Tongue (tissue), 1 donor: ENCODE measurements at regions not wholly inside any gene's neighbourhood (a gene's known extent, or its start where the extent isn't known, plus 50 kb on each side); places are given as distances from the start of the nearest gene placed in this dataset.

Source experiments
- DNase-seq: peaks from one replicate; pipeline ENCODE4 v3.0.0-alpha.2; 2015

GRCh38 chr14:73800970-73801515, 50.6 kb upstream of the PTGR2 start:
- DNase-seq, result peak; percentile 30

GRCh38 chr14:73797543-73798265, 53.9 kb upstream of the PTGR2 start:
- DNase-seq, result no peak

DNA sequence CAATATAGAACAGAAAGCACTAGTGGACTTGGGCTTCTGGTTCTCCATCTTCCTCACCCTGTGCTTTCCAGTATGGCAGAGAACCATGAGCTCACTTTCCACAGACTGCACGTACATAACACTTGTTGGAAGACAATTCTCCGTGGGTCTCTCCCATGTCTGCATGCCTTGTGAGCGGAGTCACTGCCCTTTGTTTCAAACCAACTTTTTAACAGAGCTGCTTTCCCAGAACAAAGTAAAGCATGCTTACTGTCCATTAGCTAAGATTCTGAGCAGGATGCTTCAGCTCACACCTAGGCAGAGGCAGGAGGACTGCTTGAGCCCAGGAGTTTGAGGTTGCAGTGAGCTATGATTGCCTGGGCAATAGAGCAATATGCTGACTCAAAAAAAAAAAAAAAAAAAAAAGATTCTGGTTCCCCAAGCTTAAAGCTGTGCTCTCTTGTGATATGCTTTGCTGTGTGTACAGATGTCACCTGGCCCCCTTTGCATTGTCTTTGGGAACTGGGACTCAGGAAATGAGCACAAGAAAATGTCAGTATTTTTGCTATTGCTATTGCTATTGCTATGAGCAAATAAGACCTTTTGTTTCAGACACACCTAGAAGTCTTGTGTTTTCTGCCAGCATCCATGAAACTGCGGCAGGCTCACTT, 54.6 kb upstream of the PTGR2 start:
- DNase-seq, result no peak

GRCh38 chr14:73796415-73796814, 55.2 kb upstream of the PTGR2 start:
- no peak for DNase-seq

DNA sequence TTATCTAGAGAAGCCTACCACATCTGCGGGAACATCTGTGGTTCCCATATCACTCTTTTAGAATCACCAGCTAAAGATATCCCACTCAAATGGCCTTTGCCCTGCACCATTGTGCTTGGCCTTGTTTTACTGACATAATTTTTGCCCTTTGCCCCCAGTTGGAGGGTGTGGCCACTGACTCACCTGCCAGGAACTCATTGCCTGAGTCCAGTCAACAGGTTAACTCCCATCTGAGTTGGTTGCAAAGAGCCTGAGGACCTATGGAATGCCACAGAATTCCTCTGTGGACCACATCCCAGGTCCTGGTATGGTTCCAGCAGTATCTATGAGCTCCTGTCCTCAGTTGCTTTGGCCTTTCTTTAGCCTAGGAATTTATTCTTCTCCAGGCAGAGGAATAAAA, 55.7 kb upstream of the PTGR2 start:
- no peak for DNase-seq

- no peak for DNase-seq
Measured at GRCh38 chr14:73795466-73795865, 56.2 kb upstream of the PTGR2 start.

- no peak for DNase-seq
Measured at GRCh38 chr14:73794146-73794545, 57.5 kb upstream of the PTGR2 start.

GRCh38 chr14:73792481-73792880, 59.1 kb upstream of the PTGR2 start:
- no peak for DNase-seq

- peak; percentile 98 for DNase-seq
Measured at GRCh38 chr14:73789989-73790581, 61.5 kb upstream of the PTGR2 start.

DNA sequence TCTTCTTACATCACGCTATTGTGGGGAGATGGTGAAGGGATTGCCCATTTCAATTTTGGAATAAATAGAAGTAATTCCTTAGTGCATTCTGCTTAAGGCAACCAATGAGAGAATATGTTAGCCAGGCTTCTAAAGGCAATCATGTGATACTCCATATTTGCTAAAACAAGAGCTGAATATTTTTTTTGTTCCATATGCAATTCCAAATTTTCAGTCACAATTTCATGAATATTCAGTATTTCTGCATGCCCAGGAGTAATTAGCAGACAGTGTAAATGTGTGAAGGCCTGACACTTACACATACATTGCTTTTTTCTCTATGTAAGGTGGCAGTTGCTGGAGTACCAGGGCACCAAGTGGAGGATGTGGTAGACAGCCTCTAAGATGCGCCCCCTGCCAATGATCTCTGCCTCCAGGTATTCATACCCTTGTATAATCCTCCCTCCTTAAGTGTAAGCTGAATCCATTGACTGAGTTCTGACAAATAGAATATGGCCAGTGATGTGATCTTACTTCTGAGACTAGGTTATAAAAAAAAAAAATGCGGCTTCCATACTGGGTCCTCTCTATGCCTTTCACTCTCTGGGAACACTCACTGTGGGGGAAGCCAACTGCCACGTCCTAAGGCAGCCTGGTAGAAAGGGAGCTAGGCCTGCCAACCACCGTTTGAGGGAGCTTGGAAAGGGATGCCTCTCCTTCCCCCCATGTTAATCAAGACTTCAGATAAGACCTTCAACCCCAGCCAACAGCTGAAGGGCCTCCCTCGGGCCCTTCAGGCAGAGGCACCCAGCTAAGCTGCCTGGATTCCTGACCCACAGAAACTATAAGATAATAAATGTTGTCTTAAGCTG, 62.7 kb upstream of the PTGR2 start:
- DNase-seq, result peak; percentile 35

DNA sequence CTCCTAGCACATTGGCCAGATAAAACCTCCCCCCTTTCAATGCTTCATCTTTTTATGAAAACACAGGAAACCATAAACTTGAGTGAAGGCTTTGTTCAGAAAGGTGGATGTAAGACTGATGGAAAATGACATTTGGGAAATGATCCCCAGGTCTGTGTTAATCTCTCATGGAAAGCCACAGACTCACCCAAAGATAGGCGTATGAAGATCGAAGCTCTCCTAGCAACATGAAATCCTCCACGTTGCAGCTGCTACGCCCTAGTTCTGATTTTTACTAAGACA, 63.4 kb upstream of the PTGR2 start:
- no peak for DNase-seq

DNA sequence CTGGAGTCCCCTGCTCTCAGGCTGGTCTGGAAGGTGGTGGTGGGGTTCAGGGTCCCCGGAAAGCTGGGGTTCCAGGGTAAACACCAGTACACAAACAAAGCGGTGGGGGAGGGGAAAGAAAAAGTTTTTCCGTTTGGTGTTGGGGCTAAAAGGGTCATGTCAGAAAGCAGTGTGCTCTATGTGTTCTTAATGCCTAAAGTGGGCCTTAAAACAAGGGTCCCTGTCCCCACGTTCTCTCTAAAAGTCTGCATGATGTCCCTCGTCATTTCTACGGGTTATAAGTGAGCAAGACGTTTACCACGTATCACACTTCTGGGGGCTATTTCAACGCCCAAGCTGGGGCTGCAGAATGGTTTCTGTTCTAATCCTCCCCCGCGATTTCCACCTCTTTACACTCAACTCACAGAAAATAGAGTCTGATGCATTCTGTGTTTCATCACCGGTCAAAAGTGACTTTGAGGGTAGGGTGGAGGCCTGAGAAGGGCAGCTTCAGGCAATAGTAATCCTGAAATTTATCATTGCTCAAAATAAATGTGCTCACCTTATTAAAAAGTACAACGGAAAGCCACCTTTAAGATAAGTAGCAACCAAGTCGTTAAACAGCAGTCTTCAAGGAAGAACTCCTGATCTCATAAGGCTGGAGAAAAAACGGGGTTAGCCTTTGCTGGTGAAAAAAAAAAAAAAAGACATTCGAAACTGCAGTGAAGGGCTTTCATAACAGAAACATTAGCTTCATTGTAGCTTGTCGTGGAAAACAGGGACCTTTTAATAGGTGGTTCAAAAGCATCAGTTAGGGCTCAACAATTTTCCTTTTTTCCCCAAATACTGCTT, 63.9 kb upstream of the PTGR2 start:
- peak; percentile 62 for DNase-seq

GRCh38 chr14:73786636-73787485, 64.8 kb upstream of the PTGR2 start:
- DNase-seq, result peak; percentile 73

- peak; percentile 78 for DNase-seq
Measured at GRCh38 chr14:73785834-73786635, 65.6 kb upstream of the PTGR2 start.

GRCh38 chr14:73785336-73785833, 66.2 kb upstream of the PTGR2 start:
- DNase-seq, result peak; percentile 88

- DNase-seq, result no peak
Measured at GRCh38 chr14:73784988-73785313, 66.7 kb upstream of the PTGR2 start.

- DNase-seq, result no peak
Measured at GRCh38 chr14:73784181-73784987, 67.2 kb upstream of the PTGR2 start.

DNA sequence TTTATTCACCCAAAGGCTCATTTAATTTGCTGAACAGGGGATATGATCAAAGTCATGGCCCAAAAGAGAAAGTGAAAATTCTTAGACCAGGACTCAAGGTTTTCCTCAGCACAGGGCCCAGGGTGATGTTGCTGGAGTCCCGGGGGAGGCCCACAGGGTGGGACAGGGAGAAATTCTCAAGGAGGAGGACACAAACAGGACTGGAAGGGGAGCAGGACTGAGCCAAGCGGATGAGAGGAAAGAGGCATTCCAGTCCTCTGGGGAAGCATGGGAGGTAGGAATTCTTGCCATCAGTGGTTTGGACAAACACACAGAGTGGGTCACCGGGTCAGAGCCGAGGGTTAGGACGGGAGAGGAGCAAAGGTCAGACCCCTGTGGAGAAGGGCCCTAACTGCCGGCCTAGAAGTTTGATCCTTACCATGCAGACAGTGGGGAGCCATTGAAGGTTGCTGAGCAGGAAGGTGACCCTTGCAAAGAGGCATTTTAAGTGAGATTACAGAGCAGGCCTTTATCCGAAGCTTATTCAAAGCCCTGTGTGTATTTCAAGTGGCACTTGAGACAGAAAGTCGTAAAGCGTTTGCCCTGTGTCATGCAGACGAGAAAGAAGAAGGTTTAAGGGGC, 68.4 kb upstream of the PTGR2 start:
- no peak for DNase-seq

DNA sequence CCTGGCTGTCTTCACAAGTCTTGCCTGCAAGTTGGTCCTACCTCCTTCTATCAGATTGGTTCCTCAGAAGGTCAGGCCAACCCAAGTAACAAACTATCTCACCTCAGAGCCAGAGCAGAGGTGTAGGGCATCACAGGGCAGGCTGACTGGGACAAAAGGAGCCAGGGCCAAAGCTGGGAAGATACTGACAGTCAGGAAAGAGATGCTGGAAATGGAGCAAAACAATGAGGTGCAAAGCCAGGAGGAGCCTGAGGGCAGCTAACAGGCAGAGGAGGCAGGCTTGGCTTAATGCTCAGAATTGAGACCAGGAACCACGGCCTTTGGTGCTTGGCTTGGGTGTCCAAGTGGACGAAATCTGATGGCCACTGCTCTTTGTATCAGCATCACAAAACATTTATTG, 68.4 kb upstream of the PNMA1 start:
- no peak for DNase-seq
